SK-N-SH (cell line): ENCODE measurements at regions not wholly inside any gene's neighbourhood (a gene's known extent, or its start where the extent isn't known, plus 50 kb on each side); places are given as distances from the start of the nearest gene placed in this dataset.

Source experiments
- CTCF ChIP-seq: fragments of 200-600 bp; sonication (generic); IDR thresholded peaks from 2 replicates; pipeline ENCODE4 v1.6.1; 2017; ENCODE audit warnings: antibody characterized with exemption, mild to moderate bottlenecking, moderate library complexity
- TCF12 ChIP-seq: IDR thresholded peaks from 2 replicates; pipeline ENCODE4 v1.4.0; 2012

- TF ChIP-seq CTCF (no peak), TCF12 (no peak)
These were observed 693.6 kb upstream of the SLC35B3 start for GRCh38 chr6:9128970-9129369.
